ENCODE measurements at regions not wholly inside any gene's neighbourhood (a gene's known extent, or its start where the extent isn't known, plus 50 kb on each side); places are given as distances from the start of the nearest gene placed in this dataset.

- H3K27ac ChIP-seq (ENCODE audit: low read depth, low read length, poor library complexity, severe bottlenecking) = no peak overlapping the region
- H3K4me2 ChIP-seq (ENCODE audit: low read length) = no peak overlapping the region
- H3K9me2 ChIP-seq (ENCODE audit: low read depth, low read length) = no peaks in the 10 kb centered on the region
- no peak overlapping the region for H2AFZ ChIP-seq (ENCODE audit: low read length)
- no peaks in the 10 kb centered on the region for H3K79me2 ChIP-seq (ENCODE audit: insufficient read depth, low read length)
- H3K9me3 ChIP-seq (ENCODE audit: low read length) = no peaks in the 10 kb centered on the region
- no peaks in the 10 kb centered on the region for H3F3A ChIP-seq (ENCODE audit: insufficient read depth, low read length)
- H3K36me3 ChIP-seq (ENCODE audit: insufficient read depth, low read length) = no peaks in the 10 kb centered on the region
- no peak overlapping the region for H3K4me3 ChIP-seq (ENCODE audit: low read depth, low read length, poor library complexity, severe bottlenecking)
- no peak overlapping the region for H3K9ac ChIP-seq (ENCODE audit: low read length)
- no peaks in the 10 kb centered on the region for H4K20me1 ChIP-seq (ENCODE audit: insufficient read depth, low read length)
- no peaks in the 10 kb centered on the region for H3K4me1 ChIP-seq (ENCODE audit: insufficient read depth, low read length, severe bottlenecking)
- TF ChIP-seq CTCF (IDR thresholded peaks at IDR 0.05; ENCODE audit: low read length) (no peak), EZH2 (IDR thresholded peaks at IDR 0.05; ENCODE audit: borderline replicate concordance, low read length) (no peak)
- no peaks in the 10 kb centered on the region for H3K27me3 ChIP-seq (ENCODE audit: insufficient read depth, low read length)
These were observed 359.3 kb upstream of the EPHA4 start for GRCh38 chr2:221931251-221931991.

GRCh38 chr2:221929259-221929658, 357.2 kb upstream of the EPHA4 start:
- Histone ChIP-seq H3K27me3 (ENCODE audit: insufficient read depth, low read length) (no peaks in the 10 kb centered on the region), H3K27ac (ENCODE audit: low read depth, low read length, poor library complexity, severe bottlenecking) (no peak overlapping the region), H3K9me2 (ENCODE audit: low read depth, low read length) (no peaks in the 10 kb centered on the region), H3K4me3 (ENCODE audit: low read depth, low read length, poor library complexity, severe bottlenecking) (no peak overlapping the region), H3K9ac (ENCODE audit: low read length) (no peak overlapping the region), H3K9me3 (ENCODE audit: low read length) (no peaks in the 10 kb centered on the region), H3K4me1 (ENCODE audit: insufficient read depth, low read length, severe bottlenecking) (no peaks in the 10 kb centered on the region), H4K20me1 (ENCODE audit: insufficient read depth, low read length) (no peaks in the 10 kb centered on the region), H2AFZ (ENCODE audit: low read length) (no peak overlapping the region), H3K36me3 (ENCODE audit: insufficient read depth, low read length) (no peaks in the 10 kb centered on the region), H3F3A (ENCODE audit: insufficient read depth, low read length) (no peaks in the 10 kb centered on the region), H3K79me2 (ENCODE audit: insufficient read depth, low read length) (no peaks in the 10 kb centered on the region), H3K4me2 (ENCODE audit: low read length) (no peak overlapping the region)
- no peak for TF ChIP-seq CTCF (IDR thresholded peaks at IDR 0.05; ENCODE audit: low read length)
- no peak for TF ChIP-seq EZH2 (IDR thresholded peaks at IDR 0.05; ENCODE audit: borderline replicate concordance, low read length)

- H4K20me1 ChIP-seq (ENCODE audit: insufficient read depth, low read length) = no peaks in the 10 kb centered on the region
- H3K4me2 ChIP-seq (ENCODE audit: low read length) = no peak overlapping the region
- H3F3A ChIP-seq (ENCODE audit: insufficient read depth, low read length) = no peaks in the 10 kb centered on the region
- no peaks in the 10 kb centered on the region for H3K36me3 ChIP-seq (ENCODE audit: insufficient read depth, low read length)
- no peaks in the 10 kb centered on the region for H3K4me1 ChIP-seq (ENCODE audit: insufficient read depth, low read length, severe bottlenecking)
- no peaks in the 10 kb centered on the region for H3K9me2 ChIP-seq (ENCODE audit: low read depth, low read length)
- H3K9ac ChIP-seq (ENCODE audit: low read length) = no peak overlapping the region
- no peak overlapping the region for H2AFZ ChIP-seq (ENCODE audit: low read length)
- no peaks in the 10 kb centered on the region for H3K9me3 ChIP-seq (ENCODE audit: low read length)
- H3K27ac ChIP-seq (ENCODE audit: low read depth, low read length, poor library complexity, severe bottlenecking) = no peak overlapping the region
- no peaks in the 10 kb centered on the region for H3K79me2 ChIP-seq (ENCODE audit: insufficient read depth, low read length)
- H3K27me3 ChIP-seq (ENCODE audit: insufficient read depth, low read length) = no peaks in the 10 kb centered on the region
- H3K4me3 ChIP-seq (ENCODE audit: low read depth, low read length, poor library complexity, severe bottlenecking) = no peak overlapping the region
- TF ChIP-seq CTCF (IDR thresholded peaks at IDR 0.05; ENCODE audit: low read length) = no peak
- TF ChIP-seq EZH2 (IDR thresholded peaks at IDR 0.05; ENCODE audit: borderline replicate concordance, low read length) = no peak
These were observed 354.2 kb upstream of the EPHA4 start for GRCh38 chr2:221926327-221926726.
